Stimulated activated CD4-positive, alpha-beta T cell treated with anti-CD3 and anti-CD28 coated beads, TNF-alpha, amount 100 ng/mL, for 4 hours (primary cell): ENCODE measurements at regions not wholly inside any gene's neighbourhood (a gene's known extent, or its start where the extent isn't known, plus 50 kb on each side); places are given as distances from the start of the nearest gene placed in this dataset.

Experiments
- DNase-seq, 3 experiments: peaks; one replicate each; pipeline ENCODE4 v3.0.0-alpha.2; 2020; ENCODE audit warnings: low read depth in 3 of 3

DNA sequence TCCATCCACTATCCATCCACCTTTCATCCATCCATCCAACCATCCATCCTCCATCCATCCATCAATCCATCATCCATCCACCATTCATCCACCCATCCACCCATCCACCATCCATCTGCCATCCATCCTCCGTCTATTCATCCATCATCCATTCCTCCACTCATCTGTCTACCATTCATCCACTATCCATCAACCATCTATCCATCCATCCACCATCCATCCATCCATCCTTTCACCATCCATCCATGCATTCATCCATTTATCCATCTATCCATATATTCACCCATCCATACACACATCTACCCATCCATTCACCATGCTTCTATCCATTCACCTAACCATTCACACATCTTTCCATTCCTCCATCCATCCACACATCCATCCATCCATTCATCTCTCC is 207.0 kb upstream of the CDH4 start:
- DNase-seq: no peak

DNA sequence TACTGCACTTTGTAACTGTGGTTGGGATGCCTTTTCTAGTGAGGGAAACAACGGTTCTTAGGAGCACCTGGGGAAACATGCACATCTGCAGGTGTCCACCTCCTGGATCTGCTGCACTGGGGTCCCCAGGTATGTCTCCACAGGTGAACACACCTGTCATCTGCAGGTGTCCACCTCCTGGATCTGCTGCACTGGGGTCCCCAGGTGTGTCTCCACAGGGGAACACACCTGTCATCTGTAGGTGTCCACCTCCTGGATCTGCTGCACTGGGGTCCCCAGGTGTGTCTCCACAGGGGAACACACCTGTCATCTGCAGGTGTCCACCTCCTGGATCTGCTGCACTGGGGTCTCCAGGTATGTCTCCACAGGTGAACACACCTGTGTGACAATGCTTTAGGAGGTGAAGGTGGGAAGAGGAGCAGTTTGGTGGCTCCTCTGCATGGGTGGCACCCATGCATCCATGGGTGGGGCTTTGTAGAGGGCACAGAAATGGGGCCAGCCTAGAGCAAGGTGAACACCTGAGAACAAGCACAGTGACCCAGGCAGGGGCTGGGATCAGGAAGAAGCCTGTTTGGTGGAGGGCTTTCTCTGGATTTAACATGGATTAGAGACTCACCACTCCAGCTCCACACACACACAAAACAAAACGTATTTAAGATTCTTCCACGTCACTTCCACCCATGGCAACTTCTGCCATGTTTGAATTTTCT is 206.0 kb upstream of the CDH4 start:
- DNase-seq: no peak

DNA sequence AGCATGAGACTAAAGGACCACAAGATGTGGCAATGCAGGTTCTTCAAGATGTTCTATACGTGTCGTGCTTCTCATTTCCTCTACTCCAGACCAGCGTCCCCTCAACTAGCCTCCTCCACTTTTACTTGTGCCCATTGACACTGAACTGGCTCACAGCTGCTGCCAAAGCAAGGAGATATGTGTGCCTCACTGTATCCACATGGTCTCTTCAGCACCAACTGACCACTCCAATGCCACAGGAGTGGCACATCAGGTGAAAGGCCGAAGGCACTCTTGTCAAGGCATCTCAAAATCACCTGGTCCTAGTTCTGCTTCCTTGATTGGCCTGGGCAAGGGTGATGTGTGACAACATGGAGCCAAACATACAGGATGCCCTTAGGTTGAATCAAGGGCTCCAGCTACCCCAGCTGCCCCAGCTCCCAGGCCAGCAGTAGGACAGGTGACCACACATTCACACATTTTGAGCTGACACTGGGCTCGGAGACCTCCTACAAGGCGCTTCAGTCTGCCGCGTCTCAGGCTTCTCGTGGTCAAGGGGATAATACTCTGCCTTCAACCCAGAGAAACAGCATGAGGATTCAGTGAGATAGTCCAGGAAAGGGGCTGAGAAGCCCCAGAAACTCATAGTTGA is 205.2 kb upstream of the CDH4 start:
- no peak for DNase-seq

DNA sequence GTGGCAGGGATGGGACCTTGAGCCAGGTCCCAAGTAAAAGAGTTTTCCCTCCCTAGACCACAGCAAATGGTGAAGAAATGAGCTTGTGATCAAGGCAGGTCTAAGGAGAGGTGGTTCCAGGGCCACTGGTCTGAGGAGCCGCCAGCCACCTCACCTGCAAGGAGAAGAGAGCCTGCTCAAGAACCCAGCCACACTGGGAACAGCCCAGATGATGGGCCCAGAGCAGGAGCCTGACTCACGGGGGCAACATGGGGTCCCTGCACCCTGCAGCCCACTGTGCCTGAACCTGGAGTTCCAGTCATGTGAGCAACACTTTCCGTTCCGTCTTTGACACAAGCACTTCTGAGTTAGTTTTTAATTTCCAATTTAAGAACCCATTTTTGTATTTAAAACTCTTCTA is 204.5 kb upstream of the CDH4 start:
- no peak for DNase-seq

DNA sequence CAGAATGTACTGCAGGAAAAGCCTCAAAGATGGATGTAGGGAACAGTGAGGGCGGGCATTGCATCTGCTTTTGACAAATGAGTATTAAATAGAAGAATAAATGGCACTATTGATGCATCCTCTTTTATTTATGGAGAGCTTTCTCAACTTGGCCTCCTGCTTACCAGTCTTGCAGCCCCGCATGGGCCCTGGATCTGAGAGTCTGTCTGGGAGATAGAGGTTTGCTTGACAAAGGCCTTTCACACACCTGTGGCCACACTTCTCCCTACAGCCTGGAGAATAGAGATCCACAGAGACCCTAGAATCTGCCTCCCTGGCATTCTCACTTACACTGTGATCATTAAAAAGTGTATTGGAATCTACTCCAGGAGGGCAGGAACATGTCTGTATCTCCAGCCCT is 203.8 kb upstream of the CDH4 start:
- DNase-seq: no peak

DNA sequence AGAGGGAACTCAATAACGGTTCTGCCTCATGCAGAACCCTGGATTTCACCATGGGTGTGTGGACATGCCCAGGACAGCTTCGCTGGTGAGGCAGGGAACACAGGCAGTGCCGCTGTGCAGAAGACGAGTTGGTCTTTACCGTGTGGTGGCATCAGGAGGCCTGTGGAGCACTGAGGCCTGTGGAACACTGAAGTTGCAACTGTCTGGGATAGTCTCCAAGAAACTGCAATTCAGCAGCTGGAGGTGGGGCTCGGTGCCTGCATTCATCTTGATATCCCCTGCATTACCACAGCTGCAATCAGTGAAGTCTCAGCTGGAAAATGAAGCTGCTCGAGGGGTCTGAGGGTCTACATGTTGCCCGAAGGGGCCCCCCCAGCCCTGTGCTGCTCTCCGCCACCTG is 202.4 kb upstream of the CDH4 start:
- no peak for DNase-seq

DNA sequence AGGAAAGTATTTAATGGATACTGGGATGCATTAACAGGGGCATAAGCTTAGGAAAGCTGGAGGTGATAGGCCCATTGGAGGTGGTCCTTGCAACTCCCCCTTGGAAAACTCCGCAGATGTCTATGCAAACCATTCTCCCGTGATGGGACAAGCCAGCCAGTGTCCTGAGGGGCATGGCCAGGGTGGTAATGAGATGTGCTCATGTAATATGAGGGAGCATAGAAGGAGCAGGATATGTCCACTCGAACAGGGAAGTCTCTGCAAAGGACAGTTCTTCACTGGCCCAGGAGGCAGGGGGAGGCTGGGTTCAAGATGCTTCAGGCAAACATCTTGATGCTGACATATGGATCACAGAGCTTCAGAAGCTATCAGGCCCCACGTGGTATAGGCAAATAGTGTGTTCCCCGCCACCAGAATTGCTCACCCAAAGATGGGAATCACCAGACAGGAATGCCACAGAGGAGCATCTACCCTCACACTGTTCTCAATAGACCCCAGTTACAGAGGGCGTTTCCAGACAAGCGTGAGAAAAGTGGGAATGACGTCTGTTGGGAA is 201.6 kb upstream of the CDH4 start:
- DNase-seq: no peak

DNA sequence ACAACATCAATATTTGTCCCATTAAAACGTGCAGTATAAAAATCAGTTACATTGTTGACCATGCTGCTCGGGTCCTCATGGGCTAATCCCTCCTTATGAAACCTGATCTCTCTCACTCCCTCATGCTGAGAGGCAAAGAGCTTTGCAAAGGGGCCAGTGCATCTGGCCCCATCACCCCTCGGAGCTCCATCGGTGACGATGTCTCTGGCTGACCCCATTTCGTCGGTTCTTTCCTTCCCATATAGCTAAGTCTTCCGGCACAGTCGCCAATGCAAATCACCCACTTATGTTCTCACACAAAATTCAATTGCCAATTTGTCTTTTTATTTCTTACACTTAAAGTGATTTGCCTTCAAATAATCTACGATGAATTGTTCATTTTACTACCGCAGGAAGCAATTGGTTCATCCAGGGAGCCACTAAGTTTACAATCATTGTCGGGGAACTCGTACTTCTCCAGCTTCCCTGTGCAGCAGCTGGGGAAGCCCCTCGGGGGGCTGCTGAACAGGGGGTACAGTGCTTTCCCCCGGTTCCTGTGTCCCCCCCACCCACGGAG is 199.8 kb upstream of the CDH4 start:
- DNase-seq: no peak

DNA sequence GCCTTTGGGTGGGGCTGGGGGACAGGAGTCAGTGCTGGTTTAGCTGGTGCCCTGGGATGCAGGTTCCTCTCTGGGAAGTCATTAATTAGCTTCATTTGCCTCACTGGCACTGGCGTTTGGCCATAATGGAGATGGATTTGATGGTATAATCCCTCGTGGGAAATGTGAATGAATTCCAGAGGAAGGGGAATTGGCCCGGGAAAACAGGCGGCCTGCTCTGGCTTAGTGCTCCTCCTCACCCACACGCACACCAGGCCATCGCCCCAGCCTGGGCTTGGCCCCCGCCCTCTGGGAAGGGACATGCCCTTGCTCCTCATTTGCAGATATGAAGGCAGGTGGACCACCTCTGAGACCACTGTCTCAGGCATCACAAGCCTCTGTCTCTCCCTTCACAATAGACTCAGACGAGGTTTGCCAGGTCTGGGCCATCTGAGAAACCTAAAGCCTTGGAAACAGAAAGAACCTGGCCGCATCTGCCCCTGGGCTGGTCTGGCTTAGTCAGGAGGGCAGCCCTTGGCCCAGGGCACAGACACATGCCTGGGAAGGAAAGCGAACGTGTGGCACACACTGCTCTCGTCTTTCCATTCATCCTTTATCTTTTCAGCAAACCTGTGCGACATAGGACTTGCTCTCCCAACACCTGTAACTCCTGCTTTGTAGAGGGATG is 199.2 kb upstream of the CDH4 start:
- no peak for DNase-seq

DNA sequence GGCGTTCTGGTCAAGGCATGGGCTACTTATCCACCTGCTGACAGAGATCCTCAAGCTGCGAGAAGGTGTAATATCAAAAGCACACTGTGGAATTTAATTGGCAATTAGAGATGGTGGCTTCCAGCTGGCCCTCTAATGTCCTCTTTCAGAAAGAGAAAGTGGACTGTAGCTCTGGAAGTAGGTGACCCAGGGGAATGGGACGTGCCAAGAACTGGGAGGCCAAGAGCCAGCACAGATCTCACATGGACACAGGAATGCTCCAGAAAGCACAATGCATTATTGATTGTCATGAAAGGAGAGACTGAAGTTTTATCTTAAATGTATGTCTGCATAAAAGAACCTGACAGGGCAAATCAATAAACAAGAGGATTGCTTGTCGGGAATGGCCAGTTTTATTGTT is 198.6 kb upstream of the CDH4 start:
- no peak for DNase-seq

DNA sequence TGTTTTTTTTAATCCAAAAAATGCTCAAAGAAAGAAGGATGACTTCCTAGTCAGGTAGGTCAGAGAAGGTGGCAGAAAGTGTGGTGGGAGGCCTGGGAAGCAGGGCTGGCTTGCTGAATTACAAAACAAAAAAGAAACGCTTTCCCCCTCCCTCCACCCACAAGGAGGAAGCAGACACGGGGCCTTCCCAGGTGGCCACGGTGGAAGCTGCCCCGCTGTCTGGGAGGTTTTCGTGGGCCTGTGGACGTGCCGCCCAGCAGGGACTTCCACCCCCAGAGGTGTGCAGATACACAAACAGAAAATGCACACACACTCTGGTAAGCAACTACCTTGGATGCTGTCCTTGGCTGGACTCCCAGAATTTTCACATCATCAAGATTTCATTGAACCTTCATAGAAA is 198.2 kb upstream of the CDH4 start:
- DNase-seq: no peak

DNA sequence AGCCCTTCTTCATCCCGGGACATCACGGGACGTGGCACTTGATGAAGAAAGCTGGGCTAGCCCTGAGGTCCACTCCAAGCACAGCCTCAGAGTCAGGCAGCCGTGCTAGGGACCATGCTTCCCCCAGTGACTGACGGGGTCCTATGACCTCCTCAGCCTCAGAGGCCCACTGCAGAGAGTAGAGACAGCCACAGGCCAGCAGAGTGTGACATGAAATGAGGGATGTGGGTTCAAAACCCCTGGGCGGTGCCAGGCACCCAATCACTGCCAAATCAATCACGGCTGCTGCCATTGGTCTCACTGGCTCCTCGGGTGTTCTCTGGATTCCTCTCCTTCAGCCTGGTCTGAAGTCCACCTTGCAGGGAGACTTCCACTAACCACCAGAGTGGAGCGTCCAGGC is 197.7 kb upstream of the CDH4 start:
- DNase-seq: no peak

DNA sequence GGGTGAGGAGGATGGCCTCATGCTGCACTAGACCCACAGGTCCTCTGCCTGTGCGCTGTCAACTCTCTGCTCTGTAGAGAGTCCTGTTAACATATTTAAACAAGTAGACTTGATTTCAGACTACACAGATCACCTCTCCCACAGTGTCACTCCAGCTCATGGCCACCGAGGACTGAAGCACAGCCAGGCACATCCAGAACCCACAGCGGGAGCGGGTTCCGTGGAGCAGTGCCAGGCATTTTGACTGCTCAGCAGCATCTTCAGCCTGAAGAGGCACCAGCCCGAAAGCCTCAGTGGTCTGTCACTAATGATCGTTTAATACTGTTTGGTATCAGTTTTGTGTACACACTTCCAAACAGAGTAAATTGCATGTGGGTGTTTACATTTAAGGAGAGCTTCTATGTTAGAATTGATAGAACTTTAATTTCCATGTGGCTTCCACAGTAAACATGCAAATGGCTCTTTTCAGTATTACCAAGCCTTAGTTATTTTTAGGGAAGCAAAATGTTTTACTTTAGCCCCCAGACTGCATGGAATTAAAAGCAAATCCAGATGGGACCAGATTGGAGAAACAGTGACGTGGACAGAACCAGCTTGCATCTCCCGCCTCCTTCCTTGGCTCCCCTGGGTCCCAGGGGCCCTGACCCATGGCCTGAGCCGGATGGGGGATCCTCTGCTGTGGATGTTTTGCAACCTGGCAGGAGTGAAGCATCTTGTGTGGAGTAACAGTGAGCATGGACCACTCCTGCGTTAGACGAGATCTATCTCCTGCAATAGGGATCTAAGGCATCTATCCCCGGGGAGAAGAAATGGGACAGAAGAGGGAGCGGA is 196.7 kb upstream of the CDH4 start:
- no peak for DNase-seq

DNA sequence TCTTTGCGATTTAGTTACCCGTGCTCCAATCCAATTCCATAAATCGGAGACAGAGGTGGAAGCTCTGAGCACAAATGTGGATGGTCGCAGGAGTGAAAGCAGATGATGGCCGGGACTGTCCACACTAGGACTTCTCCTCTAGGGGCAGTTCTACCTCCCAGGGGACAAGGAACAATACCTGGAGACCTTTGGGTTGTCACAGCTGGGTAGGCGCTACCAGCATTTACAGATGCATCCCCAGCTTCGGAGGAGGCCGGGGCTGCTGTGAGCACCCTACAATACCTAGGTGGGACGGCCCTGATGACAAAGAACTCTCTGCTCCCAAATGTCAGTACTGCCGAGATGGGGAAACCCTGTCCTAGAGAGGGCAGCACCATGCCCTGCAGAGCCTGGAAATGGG is 195.9 kb upstream of the CDH4 start:
- no peak for DNase-seq

DNA sequence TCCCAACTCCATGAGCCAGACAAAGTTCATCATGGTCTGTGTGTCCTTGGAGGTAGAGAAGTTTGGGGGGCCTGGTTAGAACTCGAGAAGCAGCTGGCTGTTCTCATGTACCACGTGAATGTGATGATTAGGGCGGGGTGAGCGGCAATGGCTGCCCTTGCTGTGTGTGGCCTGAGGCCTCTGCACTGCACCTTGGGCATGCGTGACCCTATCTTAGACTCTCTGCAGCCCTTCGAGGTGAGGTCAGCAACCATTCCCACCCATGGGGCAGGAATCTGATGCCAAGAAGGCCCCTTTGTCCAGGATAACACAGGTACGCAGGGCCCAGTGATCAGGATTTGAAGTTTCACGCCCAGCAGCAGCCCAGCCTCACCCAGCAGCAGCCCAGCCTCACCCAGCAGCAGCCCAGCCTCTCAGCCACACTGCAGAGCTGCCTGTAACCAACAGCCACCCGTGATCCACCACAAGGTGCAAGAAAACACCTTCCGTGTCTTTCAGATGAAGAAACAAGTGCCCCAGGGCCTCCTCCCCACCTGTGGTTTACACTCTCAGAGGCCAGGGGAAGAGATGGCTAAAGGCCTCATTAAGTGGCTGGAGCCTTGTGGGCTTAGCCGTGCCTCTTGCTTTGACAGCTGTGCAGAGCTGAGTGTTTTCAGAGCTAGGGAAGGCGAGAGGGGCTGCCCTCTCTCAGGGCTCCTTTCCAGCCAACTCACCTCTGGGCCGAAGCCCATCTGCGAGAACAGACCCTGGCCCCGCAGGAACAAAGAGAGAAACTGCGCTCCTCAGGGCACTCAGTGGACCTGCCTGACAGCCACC is 195.2 kb upstream of the CDH4 start:
- no peak for DNase-seq

DNA sequence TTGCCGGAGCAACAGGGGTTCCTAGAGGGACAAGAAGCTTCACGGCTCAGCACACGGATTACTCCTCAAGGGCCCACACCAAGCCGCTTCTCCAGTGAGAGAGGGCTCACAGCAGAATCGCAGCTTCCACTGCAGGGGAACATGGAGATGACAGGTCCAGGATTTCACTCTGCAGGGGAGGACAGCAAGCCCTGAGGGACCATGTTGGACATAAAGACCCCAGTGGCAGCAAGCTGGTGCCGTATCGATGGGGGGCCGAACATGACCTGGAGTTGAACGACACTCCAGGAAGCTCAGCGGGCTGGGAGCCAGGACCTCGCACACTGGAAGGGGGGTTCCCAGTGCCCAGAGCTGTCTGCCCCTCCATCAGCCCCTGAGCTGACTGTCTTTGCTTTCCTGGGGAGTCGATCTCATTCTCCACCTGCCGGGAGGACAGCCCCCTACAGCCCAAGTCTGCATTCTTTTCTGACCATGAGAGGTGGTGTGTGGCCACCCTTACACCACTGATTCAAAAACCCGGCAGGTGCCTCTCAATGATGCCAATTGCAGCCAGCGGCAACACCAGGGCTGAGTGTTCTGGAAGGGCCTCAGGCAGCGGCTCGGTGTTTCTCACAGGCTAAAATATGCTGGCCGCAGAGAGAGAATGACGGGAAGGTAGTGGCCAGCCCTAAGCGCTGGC is 194.5 kb upstream of the CDH4 start:
- DNase-seq: no peak

DNA sequence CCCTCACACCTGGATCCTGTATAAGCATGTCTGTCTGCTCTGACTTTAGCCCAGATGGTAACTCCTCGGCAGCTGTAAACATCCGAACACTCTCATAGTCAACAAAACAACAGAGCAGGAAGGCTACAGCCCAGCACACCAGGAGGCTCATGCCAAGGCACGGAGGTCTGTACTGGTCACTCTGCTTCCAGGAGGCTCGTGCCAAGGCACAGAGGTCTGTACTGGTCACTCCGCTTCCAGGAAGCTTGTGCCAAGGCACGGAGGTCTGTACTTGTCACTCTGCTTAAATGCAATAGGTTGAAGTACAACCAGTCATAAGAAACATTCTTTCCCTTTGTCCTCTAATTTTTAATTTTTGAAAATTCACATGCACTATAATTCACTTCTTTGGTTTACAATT is 190.1 kb upstream of the CDH4 start:
- no peak for DNase-seq

DNA sequence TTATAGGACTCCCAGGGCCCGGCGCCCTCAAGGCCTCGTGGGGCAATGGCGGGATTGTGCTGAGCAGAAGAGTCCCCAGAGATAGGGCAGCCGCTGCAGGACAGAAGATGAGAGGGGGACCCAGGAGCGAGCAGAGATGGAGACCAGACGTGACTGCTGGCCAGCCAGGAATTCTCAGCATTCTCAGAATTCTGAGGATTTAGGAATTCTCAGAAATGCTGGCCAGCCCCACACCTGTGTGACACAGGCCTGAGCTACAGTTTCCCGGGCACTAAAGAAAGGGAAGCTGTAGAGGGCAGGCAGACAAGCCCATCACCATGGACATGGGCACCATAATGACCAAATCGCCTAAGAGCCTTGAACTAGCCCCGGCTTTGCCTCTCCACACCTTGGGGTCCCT is 186.2 kb upstream of the CDH4 start:
- DNase-seq: no peak

DNA sequence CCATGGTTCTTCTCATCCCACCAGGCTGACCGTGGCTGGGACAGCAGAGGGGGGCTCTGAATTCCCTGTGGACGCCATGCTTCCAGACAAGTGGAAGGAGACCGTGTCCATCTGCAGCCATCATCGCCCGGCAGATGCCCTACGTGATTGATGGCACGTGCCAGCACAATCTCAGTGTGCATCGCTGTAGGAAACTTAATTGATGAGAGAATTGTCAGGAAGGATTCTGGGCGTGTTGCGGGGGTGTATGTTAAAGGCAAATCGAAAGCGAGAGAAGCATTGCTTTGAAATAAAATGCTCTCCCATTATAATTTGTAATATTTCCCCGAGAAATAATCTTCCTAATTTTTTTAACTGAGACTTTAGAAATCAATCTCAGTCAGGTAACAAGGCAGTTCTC is 185.5 kb upstream of the CDH4 start:
- no peak for DNase-seq

DNA sequence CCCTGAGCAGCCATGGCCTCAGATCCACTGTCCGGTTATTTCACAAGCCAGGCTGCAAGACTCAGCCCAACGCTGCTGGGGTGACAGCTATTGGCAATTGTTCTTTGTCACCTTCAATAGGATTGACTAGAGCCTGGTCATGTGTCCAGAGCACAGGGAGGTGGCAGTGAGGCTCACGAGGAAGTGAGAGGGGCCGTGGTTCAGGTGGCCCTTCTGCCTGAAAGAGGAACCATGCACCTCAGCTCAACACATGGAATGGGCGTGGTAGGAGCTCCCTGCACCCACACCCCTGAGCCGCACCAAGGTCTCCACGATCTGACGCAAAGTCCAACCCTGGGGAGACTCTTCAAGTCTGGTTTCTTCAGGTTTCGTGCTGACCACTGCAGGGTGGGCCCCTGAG is 184.8 kb upstream of the CDH4 start:
- no peak for DNase-seq
